ENCODE measurements at regions not wholly inside any gene's neighbourhood (a gene's known extent, or its start where the extent isn't known, plus 50 kb on each side); places are given as distances from the start of the nearest gene placed in this dataset.

DNA sequence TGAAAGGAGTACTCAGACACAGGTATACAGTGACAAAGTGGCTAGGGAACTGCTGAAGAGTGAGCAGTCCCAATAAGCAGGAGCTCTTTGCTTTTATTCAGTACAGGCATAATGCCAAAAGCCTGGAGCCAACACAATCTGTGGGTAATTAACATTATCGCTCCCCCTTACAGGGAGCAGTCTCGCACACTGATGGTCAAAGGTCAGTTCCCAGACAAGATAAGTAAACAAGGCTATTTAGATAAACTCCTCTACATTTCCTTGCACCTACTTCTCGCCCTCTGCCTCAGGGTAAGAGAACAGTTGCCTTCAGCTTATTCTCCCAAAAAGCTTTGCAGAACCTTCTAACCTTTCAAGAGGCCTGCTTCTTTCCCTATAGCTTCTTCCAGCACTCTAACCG is 73.9 kb upstream of the TAF9B start:
- no peak for DNase-seq

DNA sequence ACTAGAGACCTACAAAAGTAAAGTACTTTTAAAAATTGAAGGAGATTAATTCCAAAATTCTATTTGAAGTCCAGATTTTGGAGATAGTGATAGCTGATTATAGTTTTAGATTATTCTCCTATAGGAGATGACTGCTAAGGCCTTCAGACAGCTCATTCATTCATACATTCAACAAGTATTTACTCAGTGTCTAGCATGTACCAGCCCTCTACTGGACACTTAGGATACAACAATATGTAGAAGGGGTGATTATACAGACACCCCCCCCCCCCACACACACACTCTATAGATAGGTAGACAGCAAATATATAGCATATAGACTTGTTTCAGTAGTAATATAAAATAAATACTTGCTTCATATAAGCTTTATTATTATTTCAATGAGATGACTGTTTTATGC is 60.4 kb upstream of the TAF9B start:
- DNase-seq = peak; percentile 8

Measured in DMS 273 treated with DMSO at 0.1 percent for 48 hours (cell line).